ENCODE measurements at regions not wholly inside any gene's neighbourhood (a gene's known extent, or its start where the extent isn't known, plus 50 kb on each side); places are given as distances from the start of the nearest gene placed in this dataset.

DNA sequence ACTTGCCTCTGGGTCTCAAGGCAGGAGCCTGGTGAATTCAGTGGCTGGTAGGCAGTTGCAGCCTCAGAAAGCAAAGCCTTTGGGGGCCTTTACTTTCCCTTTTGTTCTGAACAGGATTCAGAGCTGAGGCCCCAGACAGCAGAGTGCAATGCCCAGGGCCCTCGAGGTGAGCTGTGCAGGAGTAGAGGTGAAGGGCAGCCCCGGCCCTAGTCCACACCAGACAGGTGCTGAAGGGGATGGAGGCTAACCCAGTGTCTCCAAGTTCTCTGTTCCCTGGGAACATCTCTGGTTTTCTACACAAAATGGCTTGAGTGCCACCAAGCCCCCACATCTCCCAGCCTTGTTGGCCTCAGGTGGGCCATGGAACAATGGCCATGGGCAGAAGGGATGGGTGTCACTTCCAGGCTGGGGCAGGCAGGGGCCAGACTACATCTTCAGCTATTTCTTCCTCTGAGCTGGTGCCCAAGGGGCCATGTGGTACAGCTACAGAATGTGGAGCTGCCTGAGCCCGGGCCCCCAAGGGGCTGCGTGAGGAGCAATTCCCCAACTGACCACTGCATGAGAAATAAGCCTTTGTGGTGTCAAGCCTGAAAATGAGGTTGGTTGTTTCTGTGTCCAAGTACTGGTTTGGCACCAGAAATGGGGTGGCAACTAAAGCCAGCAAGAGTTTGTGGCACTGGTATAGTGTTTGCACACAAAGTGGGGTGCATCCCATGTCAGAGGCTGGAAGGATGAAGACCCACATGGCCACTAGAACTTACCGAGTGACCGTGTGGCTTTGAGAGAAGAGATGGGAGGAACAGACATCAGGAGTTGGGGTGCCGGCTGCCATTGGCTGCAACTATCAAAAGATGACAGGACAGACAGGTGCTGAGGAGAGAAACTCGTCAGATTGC lies 57.8 kb downstream of the BARX1 start:
- TF ChIP-seq, protein P1, sequence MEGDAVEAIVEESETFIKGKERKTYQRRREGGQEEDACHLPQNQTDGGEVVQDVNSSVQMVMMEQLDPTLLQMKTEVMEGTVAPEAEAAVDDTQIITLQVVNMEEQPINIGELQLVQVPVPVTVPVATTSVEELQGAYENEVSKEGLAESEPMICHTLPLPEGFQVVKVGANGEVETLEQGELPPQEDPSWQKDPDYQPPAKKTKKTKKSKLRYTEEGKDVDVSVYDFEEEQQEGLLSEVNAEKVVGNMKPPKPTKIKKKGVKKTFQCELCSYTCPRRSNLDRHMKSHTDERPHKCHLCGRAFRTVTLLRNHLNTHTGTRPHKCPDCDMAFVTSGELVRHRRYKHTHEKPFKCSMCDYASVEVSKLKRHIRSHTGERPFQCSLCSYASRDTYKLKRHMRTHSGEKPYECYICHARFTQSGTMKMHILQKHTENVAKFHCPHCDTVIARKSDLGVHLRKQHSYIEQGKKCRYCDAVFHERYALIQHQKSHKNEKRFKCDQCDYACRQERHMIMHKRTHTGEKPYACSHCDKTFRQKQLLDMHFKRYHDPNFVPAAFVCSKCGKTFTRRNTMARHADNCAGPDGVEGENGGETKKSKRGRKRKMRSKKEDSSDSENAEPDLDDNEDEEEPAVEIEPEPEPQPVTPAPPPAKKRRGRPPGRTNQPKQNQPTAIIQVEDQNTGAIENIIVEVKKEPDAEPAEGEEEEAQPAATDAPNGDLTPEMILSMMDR (IDR thresholded peaks at IDR 0.05; ENCODE audit: insufficient read depth, low read depth, low read length, missing control alignments) = no peak
- no peak overlapping the region for H3K4me3 ChIP-seq (ENCODE audit: low read depth, low read length)
- no peak for DNase-seq (ENCODE audit: low read depth)

DNA sequence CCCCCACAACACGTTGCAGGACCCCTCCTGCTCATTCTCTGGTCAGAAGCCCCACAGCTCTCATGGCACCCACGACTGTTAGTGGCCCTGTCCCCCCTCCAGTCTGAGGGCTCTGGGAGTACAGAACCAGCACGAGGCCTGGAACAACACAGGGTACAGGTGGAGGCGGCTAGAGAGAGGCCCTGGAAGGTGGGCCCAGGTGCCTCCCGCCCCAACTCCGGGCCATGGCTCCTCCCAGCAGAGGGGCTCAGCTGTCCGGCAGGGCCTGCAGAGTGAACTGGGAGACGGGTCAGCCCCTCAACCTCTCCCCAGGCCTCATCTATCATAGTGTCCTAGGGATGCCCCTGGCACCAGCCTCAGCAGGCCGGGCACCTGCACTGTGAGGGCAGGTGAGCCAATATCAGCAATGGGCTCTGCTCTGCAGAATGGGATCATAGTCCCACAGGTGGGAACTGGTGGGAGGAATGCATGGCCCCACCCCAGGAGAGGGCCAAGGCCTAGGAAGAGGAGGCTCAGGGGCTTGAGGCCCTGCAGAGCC lies 58.6 kb downstream of the BARX1 start:
- no peak overlapping the region for H3K4me3 ChIP-seq (ENCODE audit: low read depth, low read length)
- TF ChIP-seq, protein P1 (IDR thresholded peaks at IDR 0.05; ENCODE audit: insufficient read depth, low read depth, low read length, missing control alignments) = no peak
- DNase-seq (ENCODE audit: low read depth) = no peak

DNA sequence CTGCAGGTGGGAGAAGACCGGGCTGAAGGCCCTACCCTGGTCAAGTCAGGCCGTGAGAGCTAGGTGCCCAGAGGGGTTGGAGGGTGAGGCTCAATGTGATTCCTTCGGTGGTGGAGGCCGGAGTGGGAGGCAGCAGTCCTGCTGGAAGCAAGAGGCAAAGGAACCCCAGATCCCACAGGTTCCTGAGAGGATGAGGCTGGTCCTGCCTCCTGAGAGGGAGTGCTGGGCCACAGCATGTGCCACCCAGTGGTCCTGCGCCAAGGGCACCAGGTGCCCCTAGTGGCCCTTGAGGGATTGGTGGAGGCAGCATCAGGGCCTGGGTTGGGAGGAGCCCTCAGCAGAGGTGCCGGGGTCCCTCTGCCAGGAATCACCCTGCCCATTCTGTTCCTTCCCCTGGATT lies 59.1 kb downstream of the BARX1 start:
- TF ChIP-seq, protein P1 (IDR thresholded peaks at IDR 0.05; ENCODE audit: insufficient read depth, low read depth, low read length, missing control alignments) = no peak
- H3K4me3 ChIP-seq (ENCODE audit: low read depth, low read length) = no peak overlapping the region
- DNase-seq (ENCODE audit: low read depth) = no peak

DNA sequence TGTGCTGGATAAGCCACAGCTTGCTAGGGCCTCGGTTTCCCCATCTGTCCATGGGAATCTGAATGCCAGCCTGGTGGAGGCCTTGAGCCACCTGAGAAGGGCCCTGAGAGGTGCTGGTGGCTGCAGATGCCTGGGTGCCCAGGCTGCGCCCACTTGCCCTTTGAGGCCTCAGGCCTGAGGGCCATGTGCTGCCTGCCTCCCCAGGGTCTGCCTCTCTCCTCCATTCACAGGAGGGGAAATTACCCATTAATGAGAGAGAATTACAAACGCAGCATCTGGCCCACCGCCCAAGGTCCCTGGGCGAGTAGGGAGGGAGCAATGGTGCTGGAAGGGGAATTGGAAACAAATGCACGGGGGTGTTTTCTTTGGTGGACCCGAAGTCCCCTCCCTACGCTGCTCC lies 59.6 kb downstream of the BARX1 start:
- no peak for DNase-seq (ENCODE audit: low read depth)
- TF ChIP-seq, protein P1 (IDR thresholded peaks at IDR 0.05; ENCODE audit: insufficient read depth, low read depth, low read length, missing control alignments) = no peak
- no peak overlapping the region for H3K4me3 ChIP-seq (ENCODE audit: low read depth, low read length)

DNA sequence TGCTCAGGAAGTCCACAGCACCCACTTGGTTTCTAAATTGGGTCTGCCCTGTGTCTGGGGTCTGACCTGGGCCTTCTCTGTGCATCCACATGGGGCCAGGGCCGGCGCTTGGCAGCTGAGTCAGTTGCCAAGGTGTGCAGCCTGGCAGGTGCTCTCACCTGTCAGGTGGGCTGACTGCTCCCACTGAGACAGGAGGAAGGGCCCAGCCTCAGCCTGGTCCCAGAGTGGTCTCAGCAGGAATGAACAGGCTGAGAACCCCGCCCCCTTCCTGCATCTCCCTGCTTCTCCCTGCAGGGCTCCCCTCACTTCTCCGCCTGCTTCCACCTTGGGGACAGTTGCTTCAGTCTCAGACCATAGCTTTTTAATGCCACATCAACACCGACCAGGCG lies 60.5 kb downstream of the BARX1 start:
- TF ChIP-seq, protein P1 (IDR thresholded peaks at IDR 0.05; ENCODE audit: insufficient read depth, low read depth, low read length, missing control alignments) = no peak
- H3K4me3 ChIP-seq (ENCODE audit: low read depth, low read length) = no peak overlapping the region
- DNase-seq (ENCODE audit: low read depth) = no peak

DNA sequence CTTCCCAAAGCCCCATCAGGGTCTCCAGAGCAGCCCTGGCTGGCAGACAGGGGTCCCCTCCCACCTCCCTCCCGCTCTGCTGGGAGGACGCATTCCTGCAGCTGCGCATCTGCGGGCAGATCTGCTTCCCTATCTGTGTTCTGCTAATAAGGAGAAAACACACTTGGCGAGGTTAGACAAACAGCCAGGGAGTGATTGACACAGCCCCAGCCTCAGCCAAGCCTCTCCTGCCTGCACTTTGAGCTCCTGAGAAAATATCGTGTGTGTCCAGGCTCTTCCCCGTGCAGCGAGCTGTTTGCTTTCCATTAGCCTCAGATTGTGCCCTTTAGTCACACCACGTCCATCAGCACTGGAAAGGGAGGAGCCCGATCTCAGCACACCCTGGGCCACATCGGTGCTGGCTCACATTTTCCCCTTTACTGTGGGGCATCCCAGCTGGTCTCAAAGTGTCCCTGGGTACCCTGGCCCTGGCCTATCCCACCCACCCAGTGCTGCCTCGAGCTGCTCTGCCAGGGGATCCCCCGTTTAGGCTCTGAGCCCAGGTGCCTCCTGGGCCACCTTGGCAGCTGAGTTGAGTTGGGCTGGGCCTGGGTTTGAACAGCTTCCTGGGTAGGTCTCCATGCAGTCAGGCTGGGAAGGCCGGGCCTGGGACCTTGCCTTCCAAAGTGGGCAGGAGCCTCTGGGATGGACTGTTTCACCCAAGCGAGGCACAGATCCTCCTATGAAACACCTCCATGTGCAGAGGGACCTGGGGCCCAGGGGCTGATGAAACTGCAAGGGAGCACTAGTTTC lies 61.1 kb downstream of the BARX1 start:
- TF ChIP-seq, protein P1 (IDR thresholded peaks at IDR 0.05; ENCODE audit: insufficient read depth, low read depth, low read length, missing control alignments) = no peak
- no peak overlapping the region for H3K4me3 ChIP-seq (ENCODE audit: low read depth, low read length)
- DNase-seq (ENCODE audit: low read depth) = no peak

All from GM12865 (cell line).